ENCODE measurements at regions not wholly inside any gene's neighbourhood (a gene's known extent, or its start where the extent isn't known, plus 50 kb on each side); places are given as distances from the start of the nearest gene placed in this dataset.

- H3K4me1 ChIP-seq (ENCODE audit: control extremely low read depth in 1 of 4, control insufficient read depth in 4 of 4, insufficient read depth in 4 of 4, low read length in 3 of 4): no peaks in the 10 kb centered on the region
- no peaks in the 10 kb centered on the region for H3K36me3 ChIP-seq (ENCODE audit: control insufficient read depth in 4 of 4, insufficient read depth in 4 of 4, low read length in 3 of 4)
- H3K4me3 ChIP-seq (ENCODE audit: control insufficient read depth in 1 of 7, extremely low read depth in 1 of 7, insufficient read depth in 4 of 7, low read depth in 2 of 7, low read length in 6 of 7): no peak overlapping the region
- ChIA-PET CTCF (no interaction called here), POLR2A (no interaction called here)
- no peaks in the 10 kb centered on the region for H3K27me3 ChIP-seq (replicated peaks in 2 of 5; ENCODE audit: control insufficient read depth in 4 of 5, insufficient read depth in 5 of 5, low read length in 4 of 5)
- no peaks in the 10 kb centered on the region for H3K9me3 ChIP-seq (ENCODE audit: control extremely low read depth in 1 of 5, control insufficient read depth in 4 of 5, insufficient read depth in 2 of 5, low read depth in 1 of 5, low read length in 4 of 5)
- DNase-seq: no peak
- H3K27ac ChIP-seq (ENCODE audit: insufficient read depth in 1 of 2, low read depth in 1 of 2, low read length in 2 of 2, poor library complexity in 1 of 2, severe bottlenecking in 2 of 2): no peak overlapping the region
Observed at GRCh38 chr2:145597809-145598208, 1077.9 kb upstream of the ZEB2 start.

GRCh38 chr2:145597006-145597405, 1077.1 kb upstream of the ZEB2 start:
- Histone ChIP-seq H3K36me3 (ENCODE audit: control insufficient read depth in 4 of 4, insufficient read depth in 4 of 4, low read length in 3 of 4) (no peaks in the 10 kb centered on the region), H3K27me3 (replicated peaks in 2 of 5; ENCODE audit: control insufficient read depth in 4 of 5, insufficient read depth in 5 of 5, low read length in 4 of 5) (no peaks in the 10 kb centered on the region), H3K4me3 (ENCODE audit: control insufficient read depth in 1 of 7, extremely low read depth in 1 of 7, insufficient read depth in 4 of 7, low read depth in 2 of 7, low read length in 6 of 7) (no peak overlapping the region), H3K4me1 (ENCODE audit: control extremely low read depth in 1 of 4, control insufficient read depth in 4 of 4, insufficient read depth in 4 of 4, low read length in 3 of 4) (no peaks in the 10 kb centered on the region), H3K27ac (ENCODE audit: insufficient read depth in 1 of 2, low read depth in 1 of 2, low read length in 2 of 2, poor library complexity in 1 of 2, severe bottlenecking in 2 of 2) (no peak overlapping the region), H3K9me3 (ENCODE audit: control extremely low read depth in 1 of 5, control insufficient read depth in 4 of 5, insufficient read depth in 2 of 5, low read depth in 1 of 5, low read length in 4 of 5) (no peaks in the 10 kb centered on the region)
- WGBS (ENCODE audit: insufficient coverage): 100% methylated on average over 1 of the region's 1 CpG
- ChIA-PET CTCF (interaction anchor here (0.6 kb wide), 1 partner anchor 16 kb away, joined by 3 read pairs; no protein-coding TSS in a partner anchor), POLR2A (no interaction called here)
- no peak for DNase-seq

- WGBS (ENCODE audit: insufficient coverage): 100% methylated on average over 3 of the region's 3 CpGs
- H3K4me3 ChIP-seq (ENCODE audit: control insufficient read depth in 1 of 7, extremely low read depth in 1 of 7, insufficient read depth in 4 of 7, low read depth in 2 of 7, low read length in 6 of 7): no peak overlapping the region
- H3K9me3 ChIP-seq (ENCODE audit: control extremely low read depth in 1 of 5, control insufficient read depth in 4 of 5, insufficient read depth in 2 of 5, low read depth in 1 of 5, low read length in 4 of 5): no peaks in the 10 kb centered on the region
- no peaks in the 10 kb centered on the region for H3K36me3 ChIP-seq (ENCODE audit: control insufficient read depth in 4 of 4, insufficient read depth in 4 of 4, low read length in 3 of 4)
- no peaks in the 10 kb centered on the region for H3K27me3 ChIP-seq (replicated peaks in 2 of 5; ENCODE audit: control insufficient read depth in 4 of 5, insufficient read depth in 5 of 5, low read length in 4 of 5)
- H3K4me1 ChIP-seq (ENCODE audit: control extremely low read depth in 1 of 4, control insufficient read depth in 4 of 4, insufficient read depth in 4 of 4, low read length in 3 of 4): no peaks in the 10 kb centered on the region
- no peak overlapping the region for H3K27ac ChIP-seq (ENCODE audit: insufficient read depth in 1 of 2, low read depth in 1 of 2, low read length in 2 of 2, poor library complexity in 1 of 2, severe bottlenecking in 2 of 2)
- DNase-seq: no peak
- CTCF ChIA-PET: interaction anchor here (0.6 to 0.8 kb wide), 2 partner anchors 15 to 181 kb away, joined by 3 read pairs; no protein-coding TSS in a partner anchor
- POLR2A ChIA-PET: no interaction called here
Observed at GRCh38 chr2:145596416-145596815, 1076.5 kb upstream of the ZEB2 start.

- Histone ChIP-seq H3K36me3 (ENCODE audit: control insufficient read depth in 4 of 4, insufficient read depth in 4 of 4, low read length in 3 of 4) (no peaks in the 10 kb centered on the region), H3K4me3 (ENCODE audit: control insufficient read depth in 1 of 7, extremely low read depth in 1 of 7, insufficient read depth in 4 of 7, low read depth in 2 of 7, low read length in 6 of 7) (no peak overlapping the region), H3K27ac (ENCODE audit: insufficient read depth in 1 of 2, low read depth in 1 of 2, low read length in 2 of 2, poor library complexity in 1 of 2, severe bottlenecking in 2 of 2) (no peak overlapping the region), H3K9me3 (ENCODE audit: control extremely low read depth in 1 of 5, control insufficient read depth in 4 of 5, insufficient read depth in 2 of 5, low read depth in 1 of 5, low read length in 4 of 5) (no peaks in the 10 kb centered on the region), H3K4me1 (ENCODE audit: control extremely low read depth in 1 of 4, control insufficient read depth in 4 of 4, insufficient read depth in 4 of 4, low read length in 3 of 4) (no peaks in the 10 kb centered on the region), H3K27me3 (replicated peaks in 2 of 5; ENCODE audit: control insufficient read depth in 4 of 5, insufficient read depth in 5 of 5, low read length in 4 of 5) (no peaks in the 10 kb centered on the region)
- 79% methylated on average over 3 of the region's 3 CpGs for WGBS (ENCODE audit: insufficient coverage)
- no peak for DNase-seq
- ChIA-PET POLR2A (no interaction called here), CTCF (no interaction called here)
Observed at GRCh38 chr2:145595296-145595695, 1075.4 kb upstream of the ZEB2 start.

GRCh38 chr2:145593991-145594614, 1074.2 kb upstream of the ZEB2 start:
- DNase-seq: peak in 2 of 3 donors; percentile 4 to 11
- no peaks in the 10 kb centered on the region for H3K36me3 ChIP-seq (ENCODE audit: control insufficient read depth in 4 of 4, insufficient read depth in 4 of 4, low read length in 3 of 4)
- H3K4me3 ChIP-seq (ENCODE audit: control insufficient read depth in 1 of 7, extremely low read depth in 1 of 7, insufficient read depth in 4 of 7, low read depth in 2 of 7, low read length in 6 of 7): no peak overlapping the region
- WGBS (ENCODE audit: insufficient coverage): no CpG with 5 or more reads among the region's 2 CpGs
- ChIA-PET POLR2A (no interaction called here), CTCF (no interaction called here)
- no peak overlapping the region for H3K27ac ChIP-seq (ENCODE audit: insufficient read depth in 1 of 2, low read depth in 1 of 2, low read length in 2 of 2, poor library complexity in 1 of 2, severe bottlenecking in 2 of 2)
- H3K4me1 ChIP-seq (ENCODE audit: control extremely low read depth in 1 of 4, control insufficient read depth in 4 of 4, insufficient read depth in 4 of 4, low read length in 3 of 4): no peaks in the 10 kb centered on the region
- H3K9me3 ChIP-seq (ENCODE audit: control extremely low read depth in 1 of 5, control insufficient read depth in 4 of 5, insufficient read depth in 2 of 5, low read depth in 1 of 5, low read length in 4 of 5): no peaks in the 10 kb centered on the region
- no peaks in the 10 kb centered on the region for H3K27me3 ChIP-seq (replicated peaks in 2 of 5; ENCODE audit: control insufficient read depth in 4 of 5, insufficient read depth in 5 of 5, low read length in 4 of 5)

GRCh38 chr2:145593280-145593679, 1073.4 kb upstream of the ZEB2 start:
- no peaks in the 10 kb centered on the region for H3K27me3 ChIP-seq (replicated peaks in 2 of 5; ENCODE audit: control insufficient read depth in 4 of 5, insufficient read depth in 5 of 5, low read length in 4 of 5)
- H3K36me3 ChIP-seq (ENCODE audit: control insufficient read depth in 4 of 4, insufficient read depth in 4 of 4, low read length in 3 of 4): no peaks in the 10 kb centered on the region
- WGBS (ENCODE audit: insufficient coverage): no CpG with 5 or more reads among the region's 1 CpG
- no peaks in the 10 kb centered on the region for H3K9me3 ChIP-seq (ENCODE audit: control extremely low read depth in 1 of 5, control insufficient read depth in 4 of 5, insufficient read depth in 2 of 5, low read depth in 1 of 5, low read length in 4 of 5)
- no peaks in the 10 kb centered on the region for H3K4me1 ChIP-seq (ENCODE audit: control extremely low read depth in 1 of 4, control insufficient read depth in 4 of 4, insufficient read depth in 4 of 4, low read length in 3 of 4)
- H3K4me3 ChIP-seq (ENCODE audit: control insufficient read depth in 1 of 7, extremely low read depth in 1 of 7, insufficient read depth in 4 of 7, low read depth in 2 of 7, low read length in 6 of 7): no peak overlapping the region
- no peak for DNase-seq
- ChIA-PET POLR2A (interaction anchor here (0.5 kb wide), 1 partner anchor 78 kb away, joined by 3 read pairs; no protein-coding TSS in a partner anchor), CTCF (no interaction called here)
- no peak overlapping the region for H3K27ac ChIP-seq (ENCODE audit: insufficient read depth in 1 of 2, low read depth in 1 of 2, low read length in 2 of 2, poor library complexity in 1 of 2, severe bottlenecking in 2 of 2)

GRCh38 chr2:145592361-145592760, 1072.4 kb upstream of the ZEB2 start:
- WGBS (ENCODE audit: insufficient coverage): 100% methylated on average over 1 of the region's 1 CpG
- H3K36me3 ChIP-seq (ENCODE audit: control insufficient read depth in 4 of 4, insufficient read depth in 4 of 4, low read length in 3 of 4): no peaks in the 10 kb centered on the region
- no peak for DNase-seq
- H3K27ac ChIP-seq (ENCODE audit: insufficient read depth in 1 of 2, low read depth in 1 of 2, low read length in 2 of 2, poor library complexity in 1 of 2, severe bottlenecking in 2 of 2): no peak overlapping the region
- no peaks in the 10 kb centered on the region for H3K27me3 ChIP-seq (replicated peaks in 2 of 5; ENCODE audit: control insufficient read depth in 4 of 5, insufficient read depth in 5 of 5, low read length in 4 of 5)
- no peaks in the 10 kb centered on the region for H3K9me3 ChIP-seq (ENCODE audit: control extremely low read depth in 1 of 5, control insufficient read depth in 4 of 5, insufficient read depth in 2 of 5, low read depth in 1 of 5, low read length in 4 of 5)
- POLR2A ChIA-PET: no interaction called here
- no peak overlapping the region for H3K4me3 ChIP-seq (ENCODE audit: control insufficient read depth in 1 of 7, extremely low read depth in 1 of 7, insufficient read depth in 4 of 7, low read depth in 2 of 7, low read length in 6 of 7)
- CTCF ChIA-PET: interaction anchor here (0.5 kb wide), 1 partner anchor 663 kb away, joined by 3 read pairs; no protein-coding TSS in a partner anchor
- no peaks in the 10 kb centered on the region for H3K4me1 ChIP-seq (ENCODE audit: control extremely low read depth in 1 of 4, control insufficient read depth in 4 of 4, insufficient read depth in 4 of 4, low read length in 3 of 4)

Data from common myeloid progenitor, CD34-positive (primary cell).